ENCODE measurements at regions not wholly inside any gene's neighbourhood (a gene's known extent, or its start where the extent isn't known, plus 50 kb on each side); places are given as distances from the start of the nearest gene placed in this dataset.

- no peak for TF ChIP-seq RUNX3 (IDR thresholded peaks at IDR 0.05; ENCODE audit: low read length)
Measured at GRCh38 chr5:168147568-168148360, 143.7 kb upstream of the WWC1 start (continued).

DNA sequence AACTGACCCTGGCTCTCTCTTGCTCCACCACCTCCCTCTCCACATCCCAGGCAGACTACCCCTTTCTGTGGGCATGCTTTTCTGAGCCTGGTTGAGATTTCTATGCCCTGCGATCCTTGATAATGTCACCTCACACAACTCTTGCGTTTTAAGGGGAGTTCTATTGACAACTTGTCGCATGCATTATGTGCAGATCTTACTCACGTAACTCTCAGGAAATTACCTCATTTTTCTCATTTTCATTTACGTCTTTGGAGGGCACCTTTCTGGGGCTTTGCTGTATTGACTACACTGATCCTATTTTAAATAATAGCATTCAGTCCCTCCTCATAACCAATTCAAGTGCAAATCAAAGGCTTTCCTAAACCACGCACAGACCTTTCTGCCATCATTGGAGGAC lies 140.4 kb upstream of the WWC1 start:
- H3K4me1 ChIP-seq (ENCODE audit: control insufficient read depth, insufficient read depth, low read length): no peaks in the 10 kb centered on the region
- H3K27me3 ChIP-seq (replicated peaks in 1 of 2; ENCODE audit: control insufficient read depth in 2 of 2, insufficient read depth in 2 of 2, low read length in 1 of 2): no peaks in the 10 kb centered on the region; a peak in 2 of 4 replicates
- no peak for FAIRE-seq
- no peaks in the 10 kb centered on the region for H3K79me2 ChIP-seq (ENCODE audit: control insufficient read depth, insufficient read depth, low read length)
- ChIA-PET POLR2A (interaction anchor here (1.0 kb wide), 1 partner anchor 15 kb away, joined by 3 read pairs; no protein-coding TSS in a partner anchor), CTCF (no interaction called here), RAD21 (ENCODE audit: unreplicated experiment) (no interaction called here), SMC1A (ENCODE audit: uncharacterized antibody, unreplicated experiment) (no interaction called here)
- ATAC-seq: peak; percentile 77
- H3K9me3 ChIP-seq (replicated peaks; ENCODE audit: control insufficient read depth, insufficient read depth, low read length): no peaks in the 10 kb centered on the region
- in situ Hi-C loops (cut with MboI): no loop called here
- H3K27ac ChIP-seq (ENCODE audit: control insufficient read depth, insufficient read depth): no peak overlapping the region
- H3K9ac ChIP-seq (ENCODE audit: control insufficient read depth, insufficient read depth, low read length): no peak overlapping the region
- H4K20me1 ChIP-seq (ENCODE audit: control insufficient read depth, insufficient read depth): no peaks in the 10 kb centered on the region
- H2AFZ ChIP-seq (ENCODE audit: control insufficient read depth, low read depth, low read length): no peak overlapping the region
- intact Hi-C loops (cut with micrococcal nuclease; ENCODE audit: unreplicated experiment): no loop called here
- BruUV-seq (replicated peaks): no TSS peak
- WGBS (ENCODE audit: insufficient coverage, insufficient replicate concordance, low lambda C conversion rate, missing lambda C conversion rate): 25% methylated on average over 6 of the region's 6 CpGs
- no peak for DNase-seq (ENCODE audit: low read depth, low spot score)
- H3K4me3 ChIP-seq: no peak overlapping the region
- no peaks in the 10 kb centered on the region for H3K36me3 ChIP-seq (ENCODE audit: control insufficient read depth in 2 of 2, insufficient read depth in 2 of 2, low read length in 1 of 2)
- H3K4me2 ChIP-seq (ENCODE audit: control insufficient read depth, insufficient read depth): no peak overlapping the region
- TF ChIP-seq RAD51 (IDR thresholded peaks at IDR 0.05): no peak
- TF ChIP-seq NFYB (IDR thresholded peaks at IDR 0.05; ENCODE audit: insufficient read depth, low read depth, low read length): no peak
- TF ChIP-seq CREB1 (IDR thresholded peaks at IDR 0.05; ENCODE audit: low read depth): peak; percentile 92
- no peak for TF ChIP-seq HSF1 (IDR thresholded peaks at IDR 0.05; ENCODE audit: low read depth, low read length)
- no peak for TF ChIP-seq STAT3 (IDR thresholded peaks at IDR 0.05; ENCODE audit: low read depth, low read length)
- TF ChIP-seq PAX5 (IDR thresholded peaks at IDR 0.05; ENCODE audit: borderline replicate concordance, low read depth, low read length): no peak
- no peak for TF ChIP-seq ZZZ3 (IDR thresholded peaks at IDR 0.05; ENCODE audit: control insufficient read depth, insufficient read length, low read depth)
- TF ChIP-seq EP300 (IDR thresholded peaks at IDR 0.05; ENCODE audit: borderline replicate concordance in 1 of 2, control insufficient read depth in 1 of 2, low read depth in 2 of 2, low read length in 2 of 2): peak; percentile 33 to 52; a peak in 1 of 4 replicates
- TF ChIP-seq IKZF2 (IDR thresholded peaks at IDR 0.05): peak in 1 of 2 experiments; percentile 42; a peak in 1 of 4 replicates
- TF ChIP-seq NBN (IDR thresholded peaks at IDR 0.05): no peak
- peak; percentile 88; the same call in 1 of the 2 replicates for TF ChIP-seq NFIC (IDR thresholded peaks at IDR 0.05; ENCODE audit: low read depth, low read length)
- TF ChIP-seq RUNX3 (IDR thresholded peaks at IDR 0.05; ENCODE audit: low read length): peak; percentile 53; the same call in 1 of the 2 replicates
- 0 out of 2 replicates have a peak, but pooled peaks have one; percentile 40 for TF ChIP-seq BCL11A (IDR thresholded peaks at IDR 0.05; ENCODE audit: low read depth, low read length)
- TF ChIP-seq, protein P1, sequence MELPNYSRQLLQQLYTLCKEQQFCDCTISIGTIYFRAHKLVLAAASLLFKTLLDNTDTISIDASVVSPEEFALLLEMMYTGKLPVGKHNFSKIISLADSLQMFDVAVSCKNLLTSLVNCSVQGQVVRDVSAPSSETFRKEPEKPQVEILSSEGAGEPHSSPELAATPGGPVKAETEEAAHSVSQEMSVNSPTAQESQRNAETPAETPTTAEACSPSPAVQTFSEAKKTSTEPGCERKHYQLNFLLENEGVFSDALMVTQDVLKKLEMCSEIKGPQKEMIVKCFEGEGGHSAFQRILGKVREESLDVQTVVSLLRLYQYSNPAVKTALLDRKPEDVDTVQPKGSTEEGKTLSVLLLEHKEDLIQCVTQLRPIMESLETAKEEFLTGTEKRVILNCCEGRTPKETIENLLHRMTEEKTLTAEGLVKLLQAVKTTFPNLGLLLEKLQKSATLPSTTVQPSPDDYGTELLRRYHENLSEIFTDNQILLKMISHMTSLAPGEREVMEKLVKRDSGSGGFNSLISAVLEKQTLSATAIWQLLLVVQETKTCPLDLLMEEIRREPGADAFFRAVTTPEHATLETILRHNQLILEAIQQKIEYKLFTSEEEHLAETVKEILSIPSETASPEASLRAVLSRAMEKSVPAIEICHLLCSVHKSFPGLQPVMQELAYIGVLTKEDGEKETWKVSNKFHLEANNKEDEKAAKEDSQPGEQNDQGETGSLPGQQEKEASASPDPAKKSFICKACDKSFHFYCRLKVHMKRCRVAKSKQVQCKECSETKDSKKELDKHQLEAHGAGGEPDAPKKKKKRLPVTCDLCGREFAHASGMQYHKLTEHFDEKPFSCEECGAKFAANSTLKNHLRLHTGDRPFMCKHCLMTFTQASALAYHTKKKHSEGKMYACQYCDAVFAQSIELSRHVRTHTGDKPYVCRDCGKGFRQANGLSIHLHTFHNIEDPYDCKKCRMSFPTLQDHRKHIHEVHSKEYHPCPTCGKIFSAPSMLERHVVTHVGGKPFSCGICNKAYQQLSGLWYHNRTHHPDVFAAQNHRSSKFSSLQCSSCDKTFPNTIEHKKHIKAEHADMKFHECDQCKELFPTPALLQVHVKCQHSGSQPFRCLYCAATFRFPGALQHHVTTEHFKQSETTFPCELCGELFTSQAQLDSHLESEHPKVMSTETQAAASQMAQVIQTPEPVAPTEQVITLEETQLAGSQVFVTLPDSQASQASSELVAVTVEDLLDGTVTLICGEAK (IDR thresholded peaks at IDR 0.05; ENCODE audit: borderline replicate concordance): no peak
- TF ChIP-seq CBFB (IDR thresholded peaks at IDR 0.05; ENCODE audit: low read depth): 0 out of 2 replicates have a peak, but pooled peaks have one; percentile 37
- TF ChIP-seq EED (IDR thresholded peaks at IDR 0.05; ENCODE audit: low read depth): peak; percentile 79
- no peak for TF ChIP-seq KAT2A (conservative IDR thresholded peaks at IDR 0.05; ENCODE audit: control insufficient read depth, low read depth, low read length)
- peak in 1 of 2 experiments; percentile 62; a peak in 1 of 4 replicates for TF ChIP-seq ETV6 (conservative IDR thresholded peaks at IDR 0.05 in 1 of 2, IDR thresholded peaks at IDR 0.05 in 1 of 2; ENCODE audit: borderline replicate concordance in 1 of 2, low read depth in 1 of 2)

Measured in GM12878 (cell line).